ENCODE measurements at regions not wholly inside any gene's neighbourhood (a gene's known extent, or its start where the extent isn't known, plus 50 kb on each side); places are given as distances from the start of the nearest gene placed in this dataset.

GRCh38 chr6:81214414-81215091 lies 537.9 kb downstream of the TENT5A start:
- TF ChIP-seq TARDBP (IDR thresholded peaks at IDR 0.05; ENCODE audit: borderline replicate concordance): no peak
- no peak for TF ChIP-seq RBBP5 (conservative IDR thresholded peaks at IDR 0.05)
- TF ChIP-seq, protein P1, sequence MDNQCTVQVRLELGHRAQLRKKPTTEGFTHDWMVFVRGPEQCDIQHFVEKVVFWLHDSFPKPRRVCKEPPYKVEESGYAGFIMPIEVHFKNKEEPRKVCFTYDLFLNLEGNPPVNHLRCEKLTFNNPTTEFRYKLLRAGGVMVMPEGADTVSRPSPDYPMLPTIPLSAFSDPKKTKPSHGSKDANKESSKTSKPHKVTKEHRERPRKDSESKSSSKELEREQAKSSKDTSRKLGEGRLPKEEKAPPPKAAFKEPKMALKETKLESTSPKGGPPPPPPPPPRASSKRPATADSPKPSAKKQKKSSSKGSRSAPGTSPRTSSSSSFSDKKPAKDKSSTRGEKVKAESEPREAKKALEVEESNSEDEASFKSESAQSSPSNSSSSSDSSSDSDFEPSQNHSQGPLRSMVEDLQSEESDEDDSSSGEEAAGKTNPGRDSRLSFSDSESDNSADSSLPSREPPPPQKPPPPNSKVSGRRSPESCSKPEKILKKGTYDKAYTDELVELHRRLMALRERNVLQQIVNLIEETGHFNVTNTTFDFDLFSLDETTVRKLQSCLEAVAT (IDR thresholded peaks at IDR 0.05): no peak
- no peak for TF ChIP-seq NFYA (IDR thresholded peaks at IDR 0.05; ENCODE audit: borderline replicate concordance, low read depth, low read length)
- no peak for TF ChIP-seq ZNF274 (IDR thresholded peaks at IDR 0.05; ENCODE audit: insufficient read depth, insufficient read length)
- TF ChIP-seq NBN (IDR thresholded peaks at IDR 0.05): no peak
- no peak for TF ChIP-seq SMC3 (IDR thresholded peaks at IDR 0.05; ENCODE audit: borderline replicate concordance, low read length)
- in situ Hi-C loops (cut with MboI): no loop called here
- no peak overlapping the region for H3K9ac ChIP-seq (ENCODE audit: control insufficient read depth, insufficient read depth, low read length)
- ChIA-PET RAD21 (ENCODE audit: unreplicated experiment) (no interaction called here), SMC1A (ENCODE audit: uncharacterized antibody, unreplicated experiment) (no interaction called here), CTCF (interaction anchor here (0.6 kb wide), 1 partner anchor 1013 kb away, joined by 3 read pairs; no protein-coding TSS in a partner anchor), POLR2A (no interaction called here)
- 10% methylated on average over 15 of the region's 15 CpGs for WGBS (ENCODE audit: insufficient coverage, insufficient replicate concordance, low lambda C conversion rate, missing lambda C conversion rate)
- H3K27ac ChIP-seq (ENCODE audit: control insufficient read depth, insufficient read depth): no peak overlapping the region
- no peaks in the 10 kb centered on the region for H3K4me1 ChIP-seq (ENCODE audit: control insufficient read depth, insufficient read depth, low read length)
- intact Hi-C loops (cut with micrococcal nuclease; ENCODE audit: unreplicated experiment): no loop called here
- H3K79me2 ChIP-seq (ENCODE audit: control insufficient read depth, insufficient read depth, low read length): no peaks in the 10 kb centered on the region
- H3K4me3 ChIP-seq: no peak overlapping the region
- DNase-seq (ENCODE audit: low read depth, low spot score): no peak
- H3K27me3 ChIP-seq (replicated peaks in 1 of 2; ENCODE audit: control insufficient read depth in 2 of 2, insufficient read depth in 2 of 2, low read length in 1 of 2): no peaks in the 10 kb centered on the region
- ATAC-seq: no peak
- BruUV-seq (replicated peaks): no TSS peak
- no peaks in the 10 kb centered on the region for H3K36me3 ChIP-seq (ENCODE audit: control insufficient read depth in 2 of 2, insufficient read depth in 2 of 2, low read length in 1 of 2)
- no peak for FAIRE-seq
- H2AFZ ChIP-seq (ENCODE audit: control insufficient read depth, low read depth, low read length): no peak overlapping the region
- no peaks in the 10 kb centered on the region for H3K9me3 ChIP-seq (replicated peaks; ENCODE audit: control insufficient read depth, insufficient read depth, low read length)
- no peak overlapping the region for H3K4me2 ChIP-seq (ENCODE audit: control insufficient read depth, insufficient read depth)
- H4K20me1 ChIP-seq (ENCODE audit: control insufficient read depth, insufficient read depth): no peaks in the 10 kb centered on the region

GRCh38 chr6:81204731-81205130 lies 547.8 kb downstream of the TENT5A start:
- SMC1A ChIA-PET (ENCODE audit: uncharacterized antibody, unreplicated experiment): interaction anchor here (1.0 kb wide), 1 partner anchor 128 kb away, joined by 3 read pairs; no protein-coding TSS in a partner anchor
- CTCF ChIA-PET: no interaction called here
- no peak overlapping the region for H2AFZ ChIP-seq (ENCODE audit: control insufficient read depth, low read depth, low read length)
- RAD21 ChIA-PET (ENCODE audit: unreplicated experiment): no interaction called here
- POLR2A ChIA-PET: no interaction called here
- H3K4me3 ChIP-seq: no peak overlapping the region
- DNase-seq (ENCODE audit: low read depth, low spot score): no peak
- no peak for FAIRE-seq
- H3K9ac ChIP-seq (ENCODE audit: control insufficient read depth, insufficient read depth, low read length): no peak overlapping the region
- H3K27me3 ChIP-seq (replicated peaks in 1 of 2; ENCODE audit: control insufficient read depth in 2 of 2, insufficient read depth in 2 of 2, low read length in 1 of 2): no peaks in the 10 kb centered on the region
- H3K4me2 ChIP-seq (ENCODE audit: control insufficient read depth, insufficient read depth): no peak overlapping the region
- in situ Hi-C loops (cut with MboI) (no loop called here), intact Hi-C loops (cut with micrococcal nuclease; ENCODE audit: unreplicated experiment) (no loop called here)
- no peaks in the 10 kb centered on the region for H3K4me1 ChIP-seq (ENCODE audit: control insufficient read depth, insufficient read depth, low read length)
- ATAC-seq: no peak
- H4K20me1 ChIP-seq (ENCODE audit: control insufficient read depth, insufficient read depth): no peaks in the 10 kb centered on the region
- H3K79me2 ChIP-seq (ENCODE audit: control insufficient read depth, insufficient read depth, low read length): no peaks in the 10 kb centered on the region
- 39% methylated on average over 1 of the region's 1 CpG for WGBS (ENCODE audit: insufficient coverage, insufficient replicate concordance, low lambda C conversion rate, missing lambda C conversion rate)
- no peak overlapping the region for H3K27ac ChIP-seq (ENCODE audit: control insufficient read depth, insufficient read depth)
- H3K9me3 ChIP-seq (replicated peaks; ENCODE audit: control insufficient read depth, insufficient read depth, low read length): no peaks in the 10 kb centered on the region
- BruUV-seq (replicated peaks): no TSS peak
- H3K36me3 ChIP-seq (ENCODE audit: control insufficient read depth in 2 of 2, insufficient read depth in 2 of 2, low read length in 1 of 2): no peaks in the 10 kb centered on the region
- TF ChIP-seq RBBP5 (conservative IDR thresholded peaks at IDR 0.05) (no peak), SREBF2 (IDR thresholded peaks at IDR 0.05; ENCODE audit: low read length) (no peak), DPF2 (IDR thresholded peaks at IDR 0.05) (no peak), RELB (IDR thresholded peaks at IDR 0.05; ENCODE audit: low read depth) (no peak), CBX5 (IDR thresholded peaks at IDR 0.05; ENCODE audit: low read depth) (no peak)
- TF ChIP-seq, protein P2, sequence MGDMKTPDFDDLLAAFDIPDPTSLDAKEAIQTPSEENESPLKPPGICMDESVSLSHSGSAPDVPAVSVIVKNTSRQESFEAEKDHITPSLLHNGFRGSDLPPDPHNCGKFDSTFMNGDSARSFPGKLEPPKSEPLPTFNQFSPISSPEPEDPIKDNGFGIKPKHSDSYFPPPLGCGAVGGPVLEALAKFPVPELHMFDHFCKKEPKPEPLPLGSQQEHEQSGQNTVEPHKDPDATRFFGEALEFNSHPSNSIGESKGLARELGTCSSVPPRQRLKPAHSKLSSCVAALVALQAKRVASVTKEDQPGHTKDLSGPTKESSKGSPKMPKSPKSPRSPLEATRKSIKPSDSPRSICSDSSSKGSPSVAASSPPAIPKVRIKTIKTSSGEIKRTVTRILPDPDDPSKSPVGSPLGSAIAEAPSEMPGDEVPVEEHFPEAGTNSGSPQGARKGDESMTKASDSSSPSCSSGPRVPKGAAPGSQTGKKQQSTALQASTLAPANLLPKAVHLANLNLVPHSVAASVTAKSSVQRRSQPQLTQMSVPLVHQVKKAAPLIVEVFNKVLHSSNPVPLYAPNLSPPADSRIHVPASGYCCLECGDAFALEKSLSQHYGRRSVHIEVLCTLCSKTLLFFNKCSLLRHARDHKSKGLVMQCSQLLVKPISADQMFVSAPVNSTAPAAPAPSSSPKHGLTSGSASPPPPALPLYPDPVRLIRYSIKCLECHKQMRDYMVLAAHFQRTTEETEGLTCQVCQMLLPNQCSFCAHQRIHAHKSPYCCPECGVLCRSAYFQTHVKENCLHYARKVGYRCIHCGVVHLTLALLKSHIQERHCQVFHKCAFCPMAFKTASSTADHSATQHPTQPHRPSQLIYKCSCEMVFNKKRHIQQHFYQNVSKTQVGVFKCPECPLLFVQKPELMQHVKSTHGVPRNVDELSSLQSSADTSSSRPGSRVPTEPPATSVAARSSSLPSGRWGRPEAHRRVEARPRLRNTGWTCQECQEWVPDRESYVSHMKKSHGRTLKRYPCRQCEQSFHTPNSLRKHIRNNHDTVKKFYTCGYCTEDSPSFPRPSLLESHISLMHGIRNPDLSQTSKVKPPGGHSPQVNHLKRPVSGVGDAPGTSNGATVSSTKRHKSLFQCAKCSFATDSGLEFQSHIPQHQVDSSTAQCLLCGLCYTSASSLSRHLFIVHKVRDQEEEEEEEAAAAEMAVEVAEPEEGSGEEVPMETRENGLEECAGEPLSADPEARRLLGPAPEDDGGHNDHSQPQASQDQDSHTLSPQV (IDR thresholded peaks at IDR 0.05): no peak
